Nephron progenitor cell (in vitro differentiated cells): ENCODE measurements at regions not wholly inside any gene's neighbourhood (a gene's known extent, or its start where the extent isn't known, plus 50 kb on each side); places are given as distances from the start of the nearest gene placed in this dataset.

Experiments
- DNase-seq: peaks from one replicate; pipeline ENCODE4 v3.0.0; 2021
- H3K27ac Mint-ChIP-seq: 2 replicates; pipeline ENCODE4 v1.8.0; 2021; ENCODE audit warnings: mild to moderate bottlenecking, moderate library complexity, mixed read lengths
- H3K27me3 Mint-ChIP-seq: 2 replicates; pipeline ENCODE4 v1.8.0; 2021; ENCODE audit warnings: mild to moderate bottlenecking, low read depth, mixed read lengths; ENCODE audit not compliant: poor library complexity
- H3K36me3 Mint-ChIP-seq: 2 replicates; pipeline ENCODE4 v1.8.0; 2021; ENCODE audit warnings: low read depth, mixed read lengths
- H3K4me1 Mint-ChIP-seq: 2 replicates; pipeline ENCODE4 v1.8.0; 2021; ENCODE audit warnings: mixed read lengths
- H3K4me3 Mint-ChIP-seq: 2 replicates; pipeline ENCODE4 v1.8.0; 2021; ENCODE audit warnings: mild to moderate bottlenecking, moderate library complexity, mixed read lengths
- H3K9me3 Mint-ChIP-seq: 2 replicates; pipeline ENCODE4 v1.8.0; 2021; ENCODE audit warnings: mild to moderate bottlenecking, moderate library complexity, mixed read lengths
- CTCF ChIP-seq: fragments of 200-600 bp; sonication (generic); IDR thresholded peaks from 2 replicates; pipeline ENCODE4 v1.5.0; 2021; ENCODE audit warnings: antibody characterized with exemption

GRCh38 chr12:86911973-86912372 lies 655.8 kb upstream of the MGAT4C start:
- no peak for TF ChIP-seq CTCF
- Mint-ChIP-seq H3K4me3 (no peak overlapping the region), H3K27ac (no peak overlapping the region), H3K36me3 (no peaks in the 10 kb centered on the region), H3K9me3 (peaks cover 14% of the 10 kb centered on the region), H3K27me3 (no peaks in the 10 kb centered on the region), H3K4me1 (peaks cover 6% of the 10 kb centered on the region)
- no peak for DNase-seq

- Mint-ChIP-seq H3K4me1 (no peaks in the 10 kb centered on the region), H3K36me3 (no peaks in the 10 kb centered on the region), H3K4me3 (no peak overlapping the region), H3K9me3 (no peaks in the 10 kb centered on the region), H3K27ac (no peak overlapping the region), H3K27me3 (no peaks in the 10 kb centered on the region)
- no peak for DNase-seq
- TF ChIP-seq CTCF: no peak
Measured at GRCh38 chr12:86903159-86903558, 647.0 kb upstream of the MGAT4C start.

- Mint-ChIP-seq H3K27me3 (no peaks in the 10 kb centered on the region), H3K4me3 (no peak overlapping the region), H3K4me1 (no peaks in the 10 kb centered on the region), H3K36me3 (no peaks in the 10 kb centered on the region), H3K9me3 (no peaks in the 10 kb centered on the region), H3K27ac (no peak overlapping the region)
- TF ChIP-seq CTCF: no peak
- DNase-seq: no peak
Measured at GRCh38 chr12:86860776-86861175, 604.6 kb upstream of the MGAT4C start.

GRCh38 chr12:86852451-86852850 lies 596.3 kb upstream of the MGAT4C start:
- Mint-ChIP-seq H3K36me3 (no peaks in the 10 kb centered on the region), H3K4me3 (no peak overlapping the region), H3K27ac (no peak overlapping the region), H3K27me3 (no peaks in the 10 kb centered on the region), H3K4me1 (no peaks in the 10 kb centered on the region), H3K9me3 (no peaks in the 10 kb centered on the region)
- DNase-seq: no peak
- TF ChIP-seq CTCF: no peak

GRCh38 chr12:86838711-86839110 lies 582.5 kb upstream of the MGAT4C start:
- no peak overlapping the region for H3K4me3 Mint-ChIP-seq
- no peak for TF ChIP-seq CTCF
- peak overlapping the region; percentile 23 for H3K27ac Mint-ChIP-seq
- H3K27me3 Mint-ChIP-seq: no peaks in the 10 kb centered on the region
- H3K9me3 Mint-ChIP-seq: no peaks in the 10 kb centered on the region
- DNase-seq: no peak
- peaks cover 5% of the 10 kb centered on the region for H3K4me1 Mint-ChIP-seq
- H3K36me3 Mint-ChIP-seq: no peaks in the 10 kb centered on the region

- no peak for TF ChIP-seq CTCF
- no peaks in the 10 kb centered on the region for H3K9me3 Mint-ChIP-seq
- no peaks in the 10 kb centered on the region for H3K36me3 Mint-ChIP-seq
- no peak overlapping the region for H3K27ac Mint-ChIP-seq
- H3K4me1 Mint-ChIP-seq: peaks cover 5% of the 10 kb centered on the region
- H3K27me3 Mint-ChIP-seq: no peaks in the 10 kb centered on the region
- no peak overlapping the region for H3K4me3 Mint-ChIP-seq
- no peak for DNase-seq
Measured at GRCh38 chr12:86838260-86838659, 582.1 kb upstream of the MGAT4C start.
